ENCODE measurements at regions not wholly inside any gene's neighbourhood (a gene's known extent, or its start where the extent isn't known, plus 50 kb on each side); places are given as distances from the start of the nearest gene placed in this dataset.
"Not testable (repeated sequence)": the region's sequence is repeated elsewhere in the genome, so short reads cannot be mapped to it uniquely, and the experiment has no call there.

GRCh38 chr10:80697926-80698325, 160.2 kb downstream of the SH2D4B start:
- no peak for DNase-seq (ENCODE audit: low read depth in 1 of 2, low spot score in 1 of 2)

DNA sequence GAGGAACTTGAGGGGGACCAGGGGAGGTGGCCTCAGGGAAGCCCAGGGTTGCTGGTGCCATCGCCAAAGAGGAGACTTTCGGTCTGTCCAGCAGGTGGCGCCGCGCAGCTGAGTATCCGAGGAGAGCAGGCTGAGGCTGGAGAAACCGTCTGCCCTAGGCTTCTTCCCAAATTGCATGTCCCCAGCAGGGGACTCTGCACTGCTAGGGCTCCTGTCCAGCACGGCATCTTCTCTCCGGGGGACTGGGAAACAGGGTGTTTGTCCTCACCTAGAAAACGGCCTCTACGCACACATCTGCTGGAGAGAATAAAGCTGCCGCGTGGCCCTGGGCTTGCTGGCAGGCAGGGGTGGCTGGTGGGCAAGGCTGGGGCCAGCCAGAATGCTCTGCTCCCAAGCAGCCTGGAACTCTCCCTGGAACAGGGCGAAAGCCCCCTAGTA, 161.9 kb downstream of the SH2D4B start:
- peak; percentile 41 to 59 for DNase-seq (ENCODE audit: low read depth in 1 of 2, low spot score in 1 of 2)

- no peak for DNase-seq (ENCODE audit: low read depth in 1 of 2, low spot score in 1 of 2)
Observed at GRCh38 chr10:80700252-80700651, 162.6 kb downstream of the SH2D4B start.

DNA sequence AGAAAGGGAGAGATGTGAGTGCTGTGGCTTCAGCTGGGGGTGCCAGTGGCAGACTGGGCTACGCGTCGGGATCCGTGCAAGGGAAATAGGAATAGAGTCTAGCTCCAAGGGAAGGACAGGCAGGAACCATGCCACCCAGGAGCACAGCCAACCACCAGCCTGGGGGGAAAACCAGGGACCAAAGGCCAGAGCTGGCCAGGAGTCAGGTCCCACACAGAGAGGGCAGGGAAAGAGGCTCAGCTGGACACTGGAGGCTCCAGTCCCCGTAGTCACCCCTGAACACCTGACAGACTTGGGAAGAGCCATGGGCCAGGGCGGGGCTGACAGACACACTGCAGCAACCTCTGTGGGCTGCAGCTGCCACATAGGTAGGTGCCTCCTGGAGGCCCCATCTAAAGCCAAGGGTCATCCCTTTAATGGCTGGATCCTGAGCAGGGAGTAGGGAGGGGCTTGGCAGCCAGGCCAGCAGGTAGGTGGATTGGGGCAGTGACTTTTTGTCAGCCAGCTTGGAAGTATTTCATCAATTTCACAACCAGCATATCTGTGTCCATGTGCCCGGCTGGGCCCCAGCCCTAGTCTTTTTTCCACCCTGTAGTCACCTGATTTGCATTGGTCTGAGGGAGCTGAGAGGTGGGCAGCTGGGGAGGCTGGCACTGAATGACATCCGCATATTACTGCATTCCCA, 163.2 kb downstream of the SH2D4B start:
- DNase-seq (ENCODE audit: low read depth in 1 of 2, low spot score in 1 of 2) = no peak

GRCh38 chr10:80701706-80702105, 164.0 kb downstream of the SH2D4B start:
- DNase-seq (ENCODE audit: low read depth in 1 of 2, low spot score in 1 of 2) = no peak

DNA sequence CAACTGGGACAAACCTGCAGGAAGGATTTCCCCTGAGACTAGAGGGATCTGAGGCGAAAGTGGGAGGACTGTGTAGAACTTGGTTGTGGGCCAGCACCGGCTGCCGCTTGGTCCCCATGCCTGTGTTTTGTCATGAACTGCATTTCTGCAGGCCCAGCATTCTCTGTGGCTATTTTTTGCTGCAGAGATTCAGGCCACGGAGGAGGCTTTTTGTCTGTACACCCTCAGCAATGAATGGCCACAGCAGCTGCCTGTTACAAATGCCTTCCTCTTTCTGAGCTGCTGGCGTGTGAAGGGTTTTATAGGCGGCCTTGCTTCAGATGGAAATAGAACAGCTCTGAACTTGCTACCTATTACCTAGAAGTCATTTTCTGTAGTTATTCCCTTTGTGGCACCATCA, 164.4 kb downstream of the SH2D4B start:
- DNase-seq (ENCODE audit: low read depth in 1 of 2, low spot score in 1 of 2) = no peak

GRCh38 chr10:80705899-80706298, 168.2 kb downstream of the SH2D4B start:
- DNase-seq (ENCODE audit: low read depth in 1 of 2, low spot score in 1 of 2) = no peak

DNA sequence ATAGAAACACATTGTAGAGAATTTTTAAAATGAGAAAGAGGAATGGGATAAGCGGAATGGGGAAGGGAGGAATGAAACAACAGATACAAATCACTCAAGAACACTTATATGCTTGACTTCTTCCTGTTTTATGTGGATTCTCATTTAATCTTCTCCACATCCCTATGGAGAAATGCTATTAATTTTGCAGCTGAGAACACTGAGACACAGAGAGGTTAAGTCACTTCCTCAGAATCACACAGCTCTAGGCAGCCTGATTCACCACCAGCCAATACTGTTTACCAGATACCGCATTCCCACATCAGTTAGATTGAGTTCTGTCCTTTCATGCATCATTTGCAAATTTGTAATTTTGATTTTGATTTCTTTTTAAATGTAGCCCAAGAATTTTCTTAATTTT, 170.5 kb downstream of the SH2D4B start:
- DNase-seq (ENCODE audit: low read depth in 1 of 2, low spot score in 1 of 2) = no peak

GRCh38 chr10:80708808-80709207, 171.1 kb downstream of the SH2D4B start:
- DNase-seq (ENCODE audit: low read depth in 1 of 2, low spot score in 1 of 2) = no peak

GRCh38 chr10:80709866-80710265, 172.2 kb downstream of the SH2D4B start:
- no peak for DNase-seq (ENCODE audit: low read depth in 1 of 2, low spot score in 1 of 2)

GRCh38 chr10:80713398-80713928, 175.8 kb downstream of the SH2D4B start:
- DNase-seq (ENCODE audit: low read depth in 1 of 2, low spot score in 1 of 2) = no peak

DNA sequence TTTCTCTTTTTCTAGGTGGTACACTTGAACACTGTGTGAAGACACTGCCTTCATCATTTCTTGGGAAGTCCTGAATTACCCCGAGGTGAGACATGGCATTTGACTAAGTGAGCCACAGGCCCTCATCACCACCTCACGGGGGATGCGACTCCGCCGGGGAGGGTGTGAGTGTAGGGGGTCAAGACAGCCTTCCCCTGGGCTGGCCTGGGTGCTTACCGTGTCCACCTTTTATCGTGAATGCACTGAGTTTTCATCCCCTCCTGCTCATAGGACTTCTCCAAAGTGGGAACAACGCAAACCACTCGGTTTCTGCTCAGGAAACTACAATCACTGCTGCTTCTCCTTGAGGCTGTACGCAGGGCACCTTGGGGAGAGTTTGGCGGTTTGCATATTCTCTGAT, 176.9 kb downstream of the SH2D4B start:
- DNase-seq (ENCODE audit: low read depth in 1 of 2, low spot score in 1 of 2) = no peak

DNA sequence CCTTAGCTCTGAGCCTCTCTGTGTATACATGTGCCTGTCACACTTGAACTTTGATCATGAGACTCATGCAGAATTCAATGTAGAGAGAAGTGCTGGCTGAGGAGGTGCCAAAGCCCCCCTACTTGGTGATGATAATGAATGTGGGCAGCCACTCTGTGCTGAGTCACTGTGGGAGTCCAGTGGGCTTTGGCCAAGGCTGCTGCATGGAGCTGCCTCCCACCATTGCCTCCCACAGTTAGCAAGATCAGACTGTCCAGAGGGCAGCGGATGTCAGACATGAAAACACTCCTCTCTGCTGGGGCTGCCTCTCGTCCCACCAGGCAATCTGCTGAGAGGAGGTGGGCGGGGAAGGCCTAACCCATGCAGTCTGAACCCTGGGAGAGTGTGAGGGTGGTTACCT, 180.3 kb downstream of the SH2D4B start:
- DNase-seq (ENCODE audit: low read depth in 1 of 2, low spot score in 1 of 2) = no peak

DNA sequence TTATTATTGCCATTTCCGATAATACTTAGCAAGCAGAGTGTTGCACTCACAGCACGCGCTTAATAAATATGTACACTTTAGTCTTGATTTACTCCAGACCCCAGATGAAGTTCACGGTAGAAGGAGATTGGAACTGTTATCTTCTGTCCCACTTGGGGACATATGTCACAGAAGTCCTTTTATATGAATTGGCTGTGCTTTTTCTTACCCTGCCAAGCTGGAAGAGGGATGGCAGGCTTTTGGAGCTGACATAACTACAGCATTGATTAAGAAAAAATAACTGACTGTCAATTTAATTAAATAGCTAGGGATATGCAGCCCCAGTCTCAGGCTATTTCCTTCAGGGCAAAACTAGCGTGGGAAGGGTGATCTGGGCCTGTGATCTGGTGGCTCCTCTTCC, 182.2 kb downstream of the SH2D4B start:
- no peak for DNase-seq (ENCODE audit: low read depth in 1 of 2, low spot score in 1 of 2)

DNA sequence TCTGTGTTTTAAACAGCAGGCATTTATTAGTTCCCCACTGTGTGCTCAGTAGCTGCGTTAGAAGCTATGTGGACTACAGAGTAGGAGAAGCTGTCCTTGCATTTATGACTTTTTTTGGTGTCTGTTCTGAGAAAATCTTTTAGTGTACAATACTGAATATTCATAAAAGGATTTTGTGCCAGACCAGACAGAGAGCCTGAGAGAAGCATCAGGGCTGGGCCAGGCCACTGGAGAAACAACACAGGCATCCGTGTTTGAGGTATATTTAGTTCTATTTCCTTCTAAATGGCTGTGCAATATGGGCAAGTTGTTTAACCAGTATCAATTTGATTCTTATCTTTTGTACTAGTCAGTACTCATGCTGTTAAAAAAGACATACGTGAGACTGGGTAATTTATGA, 182.8 kb downstream of the SH2D4B start:
- DNase-seq (ENCODE audit: low read depth in 1 of 2, low spot score in 1 of 2) = no peak

- not testable (repeated sequence) for DNase-seq (ENCODE audit: low read depth in 1 of 2, low spot score in 1 of 2)
Observed at GRCh38 chr10:80728354-80728753, 190.7 kb downstream of the SH2D4B start.

- no peak for DNase-seq (ENCODE audit: low read depth in 1 of 2, low spot score in 1 of 2)
Observed at GRCh38 chr10:80729896-80730295, 192.2 kb downstream of the SH2D4B start.

DNA sequence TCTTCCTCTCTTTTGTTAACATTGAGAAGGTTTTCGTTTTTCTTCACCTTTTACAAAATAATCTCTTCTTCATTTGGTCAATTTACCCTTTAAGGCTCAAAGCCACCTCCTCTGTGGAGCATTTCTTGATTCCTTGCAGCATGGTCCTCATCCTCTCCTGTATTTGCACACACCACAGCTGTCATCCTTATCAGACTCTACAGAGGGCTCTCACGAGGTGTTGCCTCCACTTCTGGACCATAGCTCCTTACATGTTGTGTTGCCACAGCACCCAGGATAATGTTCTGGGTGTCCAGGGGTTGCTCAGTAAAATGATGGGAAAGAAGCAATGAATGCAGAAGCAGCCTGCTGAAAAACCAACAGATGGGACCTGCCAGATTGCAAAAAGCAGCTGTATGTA, 192.8 kb downstream of the SH2D4B start:
- no peak for DNase-seq (ENCODE audit: low read depth in 1 of 2, low spot score in 1 of 2)

- no peak for DNase-seq (ENCODE audit: low read depth in 1 of 2, low spot score in 1 of 2)
Observed at GRCh38 chr10:80734589-80734988, 196.9 kb downstream of the SH2D4B start.

GRCh38 chr10:80737209-80737608, 199.5 kb downstream of the SH2D4B start:
- DNase-seq (ENCODE audit: low read depth in 1 of 2, low spot score in 1 of 2) = no peak

DNA sequence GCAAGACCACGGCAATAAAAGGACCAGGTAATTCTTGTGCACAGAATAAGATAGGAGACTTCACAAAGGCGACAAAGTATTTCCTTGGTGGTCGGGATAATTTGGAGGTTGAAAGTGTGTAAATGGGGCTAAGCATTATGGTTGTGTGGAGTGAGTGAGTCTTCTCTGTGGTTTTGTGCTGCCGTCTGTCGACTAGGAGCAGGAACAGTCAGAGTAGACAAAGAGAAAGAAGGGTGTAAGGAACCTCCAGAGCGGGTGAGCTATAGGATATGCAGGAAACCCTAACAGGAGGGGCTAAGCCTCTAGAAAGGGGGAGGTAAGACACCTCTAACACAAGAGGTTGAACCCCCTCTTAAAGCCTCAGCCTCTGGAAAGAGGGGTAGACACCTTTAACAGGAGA, 201.6 kb downstream of the SH2D4B start:
- DNase-seq (ENCODE audit: low read depth in 1 of 2, low spot score in 1 of 2) = no peak

- DNase-seq (ENCODE audit: low read depth in 1 of 2, low spot score in 1 of 2) = no peak
Observed at GRCh38 chr10:80739963-80740715, 202.4 kb downstream of the SH2D4B start.

DNA sequence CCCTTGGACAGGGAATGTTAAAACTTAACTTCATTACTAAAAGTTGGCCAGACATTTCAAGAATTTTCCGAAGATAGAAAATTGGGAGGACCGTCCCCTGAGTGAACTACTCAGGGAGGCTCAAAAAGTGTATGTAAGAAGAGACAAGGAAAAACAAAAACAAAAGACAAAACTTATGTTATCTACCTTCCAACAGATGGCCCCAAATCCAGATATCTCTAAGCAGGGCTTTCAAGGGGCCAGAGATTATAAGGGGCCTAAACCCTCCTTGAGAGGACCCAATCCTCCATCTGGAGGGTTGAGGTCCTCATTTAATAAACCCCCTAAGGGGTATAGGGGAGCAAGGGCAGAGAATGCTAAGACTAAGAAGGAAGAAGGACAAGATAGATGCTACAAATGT, 203.6 kb downstream of the SH2D4B start:
- no peak for DNase-seq (ENCODE audit: low read depth in 1 of 2, low spot score in 1 of 2)

Measured in activated CD4-positive, alpha-beta T cell treated with anti-CD3 and anti-CD28 coated beads, Interleukin-2, amount 50 U/mL, for 24 hours (primary cell).